ENCODE measurements at regions not wholly inside any gene's neighbourhood (a gene's known extent, or its start where the extent isn't known, plus 50 kb on each side); places are given as distances from the start of the nearest gene placed in this dataset.
A peak's percentile ranks its signal among the peaks of the same experiment; 100 is the strongest.

DNA sequence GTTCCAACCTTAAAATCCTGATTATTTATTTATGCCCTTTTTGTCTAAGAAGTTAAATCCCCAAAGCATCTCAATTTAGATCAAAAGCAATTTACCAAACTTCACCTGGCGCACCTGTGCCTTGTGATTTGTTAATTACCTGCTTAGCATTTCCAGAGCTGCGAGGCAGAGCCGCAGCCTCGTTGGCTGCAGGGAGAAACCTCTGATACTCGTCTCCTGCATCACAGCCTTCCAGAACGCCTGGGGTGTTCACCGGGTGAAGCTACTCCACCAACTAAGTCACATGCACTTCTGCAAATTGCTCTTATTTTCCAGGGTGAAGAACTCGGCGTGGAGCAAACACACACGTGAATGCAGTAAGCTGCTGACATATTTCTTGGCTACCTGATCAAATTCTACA lies 198.1 kb upstream of the RNF32 start:
- intact Hi-C loops (cut with DNase I) = no loop called here
- Histone ChIP-seq H3K4me1 (ENCODE audit: control insufficient read depth in 2 of 3, insufficient read depth in 2 of 3, low read depth in 1 of 3, low read length in 3 of 3) (no peaks in the 10 kb centered on the region), H3K9me3 (ENCODE audit: control insufficient read depth in 2 of 3, insufficient read depth in 1 of 3, low read length in 3 of 3) (no peaks in the 10 kb centered on the region), H3K27ac (ENCODE audit: low read depth in 2 of 2, low read length in 2 of 2) (no peak overlapping the region), H3K27me3 (ENCODE audit: control insufficient read depth, insufficient read depth, low read length) (no peaks in the 10 kb centered on the region), H3K9ac (ENCODE audit: low read length in 3 of 3) (no peak overlapping the region), H3K4me3 (ENCODE audit: low read length in 3 of 3) (no peak overlapping the region), H3K36me3 (ENCODE audit: control insufficient read depth in 2 of 3, insufficient read depth in 3 of 3, low read length in 3 of 3) (no peaks in the 10 kb centered on the region)
- FAIRE-seq = no peak
- peak in 1 of 5 donors; percentile 12 for DNase-seq
- TF ChIP-seq, protein P1, sequence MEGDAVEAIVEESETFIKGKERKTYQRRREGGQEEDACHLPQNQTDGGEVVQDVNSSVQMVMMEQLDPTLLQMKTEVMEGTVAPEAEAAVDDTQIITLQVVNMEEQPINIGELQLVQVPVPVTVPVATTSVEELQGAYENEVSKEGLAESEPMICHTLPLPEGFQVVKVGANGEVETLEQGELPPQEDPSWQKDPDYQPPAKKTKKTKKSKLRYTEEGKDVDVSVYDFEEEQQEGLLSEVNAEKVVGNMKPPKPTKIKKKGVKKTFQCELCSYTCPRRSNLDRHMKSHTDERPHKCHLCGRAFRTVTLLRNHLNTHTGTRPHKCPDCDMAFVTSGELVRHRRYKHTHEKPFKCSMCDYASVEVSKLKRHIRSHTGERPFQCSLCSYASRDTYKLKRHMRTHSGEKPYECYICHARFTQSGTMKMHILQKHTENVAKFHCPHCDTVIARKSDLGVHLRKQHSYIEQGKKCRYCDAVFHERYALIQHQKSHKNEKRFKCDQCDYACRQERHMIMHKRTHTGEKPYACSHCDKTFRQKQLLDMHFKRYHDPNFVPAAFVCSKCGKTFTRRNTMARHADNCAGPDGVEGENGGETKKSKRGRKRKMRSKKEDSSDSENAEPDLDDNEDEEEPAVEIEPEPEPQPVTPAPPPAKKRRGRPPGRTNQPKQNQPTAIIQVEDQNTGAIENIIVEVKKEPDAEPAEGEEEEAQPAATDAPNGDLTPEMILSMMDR (IDR thresholded peaks at IDR 0.05; ENCODE audit: borderline replicate concordance, extremely low read depth, insufficient read depth) = no peak

- Histone ChIP-seq H3K36me3 (ENCODE audit: control insufficient read depth in 2 of 3, insufficient read depth in 3 of 3, low read length in 3 of 3) (no peaks in the 10 kb centered on the region), H3K4me3 (ENCODE audit: low read length in 3 of 3) (no peak overlapping the region), H3K4me1 (ENCODE audit: control insufficient read depth in 2 of 3, insufficient read depth in 2 of 3, low read depth in 1 of 3, low read length in 3 of 3) (no peaks in the 10 kb centered on the region), H3K27me3 (ENCODE audit: control insufficient read depth, insufficient read depth, low read length) (no peaks in the 10 kb centered on the region), H3K9me3 (ENCODE audit: control insufficient read depth in 2 of 3, insufficient read depth in 1 of 3, low read length in 3 of 3) (no peaks in the 10 kb centered on the region), H3K9ac (ENCODE audit: low read length in 3 of 3) (no peak overlapping the region), H3K27ac (ENCODE audit: low read depth in 2 of 2, low read length in 2 of 2) (no peak overlapping the region)
- DNase-seq = no peak
- no peak for FAIRE-seq
- intact Hi-C loops (cut with DNase I) = no loop called here
- TF ChIP-seq, protein P1 (IDR thresholded peaks at IDR 0.05; ENCODE audit: borderline replicate concordance, extremely low read depth, insufficient read depth) = no peak
These were observed 200.1 kb upstream of the RNF32 start for GRCh38 chr7:156440456-156440855.

DNA sequence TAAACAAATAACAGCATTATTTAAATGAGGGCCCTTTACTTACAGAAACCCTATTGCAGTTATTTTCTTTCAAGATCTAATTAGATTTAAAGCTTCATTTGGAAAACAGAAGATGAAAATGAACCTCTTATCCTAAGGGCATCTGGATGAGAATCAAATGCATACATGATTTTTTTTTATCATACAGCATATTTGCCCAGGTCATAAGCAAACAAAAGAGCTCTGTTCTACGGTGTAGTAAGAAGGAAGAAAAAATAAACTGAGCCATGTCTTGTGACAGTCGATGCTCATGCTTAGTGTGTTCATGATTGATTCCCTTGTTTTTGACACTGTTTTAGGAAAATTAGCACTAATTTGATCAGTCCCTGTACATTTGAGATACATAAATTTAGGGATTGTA lies 202.6 kb upstream of the RNF32 start:
- Histone ChIP-seq H3K27me3 (ENCODE audit: control insufficient read depth, insufficient read depth, low read length) (no peaks in the 10 kb centered on the region), H3K36me3 (ENCODE audit: control insufficient read depth in 2 of 3, insufficient read depth in 3 of 3, low read length in 3 of 3) (no peaks in the 10 kb centered on the region), H3K9ac (ENCODE audit: low read length in 3 of 3) (no peak overlapping the region), H3K9me3 (ENCODE audit: control insufficient read depth in 2 of 3, insufficient read depth in 1 of 3, low read length in 3 of 3) (no peaks in the 10 kb centered on the region), H3K27ac (ENCODE audit: low read depth in 2 of 2, low read length in 2 of 2) (no peak overlapping the region), H3K4me3 (ENCODE audit: low read length in 3 of 3) (no peak overlapping the region), H3K4me1 (ENCODE audit: control insufficient read depth in 2 of 3, insufficient read depth in 2 of 3, low read depth in 1 of 3, low read length in 3 of 3) (no peaks in the 10 kb centered on the region)
- intact Hi-C loops (cut with DNase I) = no loop called here
- no peak for DNase-seq
- no peak for FAIRE-seq
- TF ChIP-seq, protein P1 (IDR thresholded peaks at IDR 0.05; ENCODE audit: borderline replicate concordance, extremely low read depth, insufficient read depth) = no peak

DNA sequence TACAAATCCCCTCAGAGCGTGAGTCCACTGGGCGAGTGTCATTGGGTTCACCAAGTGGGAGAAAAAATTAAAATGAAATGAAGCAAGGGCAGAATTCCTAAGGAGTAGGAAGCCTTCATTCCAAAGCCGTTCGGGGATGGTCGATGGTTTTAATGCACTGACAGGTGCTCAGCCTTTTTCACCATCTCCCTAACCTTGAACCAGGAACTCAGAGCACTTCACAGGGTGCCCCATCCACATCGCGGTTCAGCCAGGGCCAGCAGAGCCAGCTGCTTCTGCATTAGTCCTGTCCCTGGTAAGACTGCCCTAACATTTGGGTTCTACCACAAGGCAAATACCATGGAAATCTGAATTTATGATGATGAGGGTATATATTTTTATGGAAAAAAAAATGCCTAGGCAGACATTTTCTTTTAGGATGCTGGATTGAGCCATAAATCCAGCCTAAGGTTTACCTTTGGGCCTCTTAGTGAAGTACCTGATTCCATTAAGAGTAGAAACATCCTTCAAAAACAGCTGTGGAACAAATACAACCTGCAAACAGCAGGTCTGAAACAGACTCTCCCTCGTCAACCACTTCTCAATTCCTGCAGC lies 203.5 kb upstream of the RNF32 start:
- TF ChIP-seq, protein P1 (IDR thresholded peaks at IDR 0.05; ENCODE audit: borderline replicate concordance, extremely low read depth, insufficient read depth) = no peak
- H3K4me1 ChIP-seq (ENCODE audit: control insufficient read depth in 2 of 3, insufficient read depth in 2 of 3, low read depth in 1 of 3, low read length in 3 of 3) = no peaks in the 10 kb centered on the region
- no peak overlapping the region for H3K4me3 ChIP-seq (ENCODE audit: low read length in 3 of 3)
- H3K27ac ChIP-seq (ENCODE audit: low read depth in 2 of 2, low read length in 2 of 2) = no peak overlapping the region
- no peaks in the 10 kb centered on the region for H3K36me3 ChIP-seq (ENCODE audit: control insufficient read depth in 2 of 3, insufficient read depth in 3 of 3, low read length in 3 of 3)
- DNase-seq (no peak), FAIRE-seq (no peak)
- no peak overlapping the region for H3K9ac ChIP-seq (ENCODE audit: low read length in 3 of 3)
- intact Hi-C loops (cut with DNase I) = no loop called here
- H3K9me3 ChIP-seq (ENCODE audit: control insufficient read depth in 2 of 3, insufficient read depth in 1 of 3, low read length in 3 of 3) = no peaks in the 10 kb centered on the region
- H3K27me3 ChIP-seq (ENCODE audit: control insufficient read depth, insufficient read depth, low read length) = no peaks in the 10 kb centered on the region

Measured in kidney (tissue), 13 donors.